ENCODE measurements at regions not wholly inside any gene's neighbourhood (a gene's known extent, or its start where the extent isn't known, plus 50 kb on each side); places are given as distances from the start of the nearest gene placed in this dataset.

- H3K36me3 ChIP-seq (ENCODE audit: low read depth, missing control alignments), result no peaks in the 10 kb centered on the region
- WGBS, 2 donors, result 77 to 80% methylated on average over 2 of the region's 2 CpGs
These were observed 134.5 kb upstream of the CWC22 start for GRCh38 chr2:180141600-180141999.

DNA sequence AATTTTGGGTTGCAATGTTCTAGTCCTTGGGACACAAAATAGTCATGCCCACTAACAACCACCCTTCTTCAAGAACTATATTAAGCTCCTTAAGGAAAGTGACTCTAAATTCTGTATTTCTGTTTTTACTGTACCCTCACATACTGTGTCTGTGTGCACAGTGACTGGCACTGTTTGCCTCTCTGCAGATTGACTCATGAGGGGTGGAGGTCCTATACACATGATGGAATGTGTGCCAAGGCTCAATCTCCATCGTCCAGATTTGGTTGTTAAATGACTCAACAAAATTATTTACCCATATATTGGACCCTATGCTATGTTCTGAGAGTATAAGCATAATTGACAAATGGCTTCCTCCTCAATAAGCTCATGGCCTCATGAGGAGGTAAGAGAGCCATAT, 126.6 kb upstream of the CWC22 start:
- Histone ChIP-seq H3K9me3 (no peaks in the 10 kb centered on the region), H3K4me3 (no peak overlapping the region), H3K4me1 (no peaks in the 10 kb centered on the region), H3K27ac (no peak overlapping the region), H3K27me3 (no peaks in the 10 kb centered on the region), H3K36me3 (ENCODE audit: low read depth, missing control alignments) (no peaks in the 10 kb centered on the region)
- DNase-seq, result no peak
- intact Hi-C loops (cut with DNase I; ENCODE audit: low total_unique reads), result no loop called here
- WGBS, 2 donors, result 75% methylated on average over 1 of the region's 1 CpG
- TF ChIP-seq POLR2A (IDR thresholded peaks at IDR 0.05) (no peak), CTCF (IDR thresholded peaks at IDR 0.05) (no peak)

More at GRCh38 chr2:180141600-180141999, 134.5 kb upstream of the CWC22 start:
- Histone ChIP-seq H3K27ac (no peak overlapping the region), H3K9me3 (no peaks in the 10 kb centered on the region), H3K4me1 (no peaks in the 10 kb centered on the region), H3K27me3 (no peaks in the 10 kb centered on the region), H3K4me3 (no peak overlapping the region)
- no peak for DNase-seq
- intact Hi-C loops (cut with DNase I; ENCODE audit: low total_unique reads), result no loop called here
- TF ChIP-seq CTCF (IDR thresholded peaks at IDR 0.05) (no peak), POLR2A (IDR thresholded peaks at IDR 0.05) (no peak)

- Histone ChIP-seq H3K27ac (no peak overlapping the region), H3K27me3 (no peaks in the 10 kb centered on the region), H3K4me1 (no peaks in the 10 kb centered on the region), H3K9me3 (no peaks in the 10 kb centered on the region), H3K36me3 (ENCODE audit: low read depth, missing control alignments) (no peaks in the 10 kb centered on the region), H3K4me3 (no peak overlapping the region)
- TF ChIP-seq CTCF (IDR thresholded peaks at IDR 0.05) (no peak), POLR2A (IDR thresholded peaks at IDR 0.05) (no peak)
- no peak for DNase-seq
- intact Hi-C loops (cut with DNase I; ENCODE audit: low total_unique reads), result no loop called here
These were observed 123.3 kb upstream of the CWC22 start for GRCh38 chr2:180130403-180130802.

- intact Hi-C loops (cut with DNase I; ENCODE audit: low total_unique reads), result no loop called here
- Histone ChIP-seq H3K4me3 (no peak overlapping the region), H3K9me3 (no peaks in the 10 kb centered on the region), H3K36me3 (ENCODE audit: low read depth, missing control alignments) (no peaks in the 10 kb centered on the region), H3K4me1 (no peaks in the 10 kb centered on the region), H3K27ac (no peak overlapping the region), H3K27me3 (no peaks in the 10 kb centered on the region)
- 87 to 92% methylated on average over 2 of the region's 2 CpGs for WGBS, 2 donors
- DNase-seq, result no peak
- no peak for TF ChIP-seq POLR2A (IDR thresholded peaks at IDR 0.05)
- TF ChIP-seq CTCF (IDR thresholded peaks at IDR 0.05), result no peak
These were observed 121.8 kb upstream of the CWC22 start for GRCh38 chr2:180128861-180129260.

DNA sequence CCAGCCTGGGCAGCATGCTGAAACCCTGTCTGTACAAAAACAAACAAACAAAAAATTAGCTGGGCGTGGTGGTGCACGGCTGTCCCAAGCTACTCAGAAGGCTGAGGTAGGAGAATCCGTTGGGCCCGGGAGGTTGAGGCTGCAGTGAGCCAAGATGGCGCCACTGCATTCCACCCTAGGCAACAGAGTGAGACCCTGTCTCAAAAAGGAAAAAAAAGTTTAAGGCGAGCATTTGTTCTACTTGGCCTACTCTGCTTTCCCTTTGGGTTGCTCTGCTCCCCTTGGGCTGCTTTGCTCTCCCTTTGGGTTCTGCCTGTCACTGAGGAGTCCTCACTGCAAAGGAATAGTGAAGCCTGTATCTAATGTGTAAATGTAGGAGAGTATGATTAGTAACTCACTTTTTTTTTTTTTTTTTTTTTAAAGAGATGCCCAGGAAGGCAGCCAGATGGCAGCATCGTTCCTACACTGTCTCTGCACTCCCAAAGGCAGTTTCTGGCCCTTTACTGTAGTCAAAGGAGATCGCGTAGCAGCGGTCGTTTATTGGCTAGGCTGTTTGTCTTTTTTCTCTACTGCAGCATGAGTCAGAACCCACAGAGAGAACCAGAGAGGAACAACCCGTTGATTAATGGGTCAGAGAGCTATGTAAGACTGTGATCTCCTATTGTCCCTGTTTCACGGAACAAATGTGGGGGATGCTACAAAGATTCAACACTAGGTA, 118.3 kb upstream of the CWC22 start:
- no peaks in the 10 kb centered on the region for H3K36me3 ChIP-seq (ENCODE audit: low read depth, missing control alignments)
- peak; percentile 77 for DNase-seq
- TF ChIP-seq POLR2A (IDR thresholded peaks at IDR 0.05) (no peak), CTCF (IDR thresholded peaks at IDR 0.05) (peak in 2 of 3 experiments; percentile 5 to 44)
- no peaks in the 10 kb centered on the region for H3K9me3 ChIP-seq
- intact Hi-C loops (cut with DNase I; ENCODE audit: low total_unique reads), result no loop called here
- no peaks in the 10 kb centered on the region for H3K27me3 ChIP-seq
- no peak overlapping the region for H3K4me3 ChIP-seq
- H3K27ac ChIP-seq, result no peak overlapping the region
- 23 to 33% methylated on average over 13 of the region's 13 CpGs for WGBS, 2 donors
- H3K4me1 ChIP-seq, result no peaks in the 10 kb centered on the region
